Skeletal muscle cell (primary cell): ENCODE measurements at regions not wholly inside any gene's neighbourhood (a gene's known extent, or its start where the extent isn't known, plus 50 kb on each side); places are given as distances from the start of the nearest gene placed in this dataset.

ENCODE experiments used
- DNase-seq: peaks from one replicate; pipeline ENCODE4 v3.0.0-alpha.2; 2010; ENCODE audit warnings: low read depth
- H3K4me3 ChIP-seq: 2 replicates; pipeline ENCODE4 v1.5.1; 2011; ENCODE audit warnings: low read depth, mild to moderate bottlenecking, control low read depth, low read length, moderate library complexity

- H3K4me3 ChIP-seq = no peak overlapping the region
- DNase-seq = no peak
These were observed 131.5 kb upstream of the HNRNPU start for GRCh38 chr1:244995602-244996400.

- no peak for DNase-seq
These were observed 128.5 kb upstream of the HNRNPU start for GRCh38 chr1:244992833-244993232.

GRCh38 chr1:244989813-244990212 lies 125.5 kb upstream of the HNRNPU start:
- no peak for DNase-seq
- no peak overlapping the region for H3K4me3 ChIP-seq

More at GRCh38 chr1:244992833-244993232, 128.5 kb upstream of the HNRNPU start:
- no peak overlapping the region for H3K4me3 ChIP-seq

GRCh38 chr1:244988521-244988920 lies 124.2 kb upstream of the HNRNPU start:
- no peak for DNase-seq
- H3K4me3 ChIP-seq = no peak overlapping the region

GRCh38 chr1:244980605-244981004 lies 116.3 kb upstream of the HNRNPU start:
- no peak for DNase-seq
- H3K4me3 ChIP-seq = no peak overlapping the region

GRCh38 chr1:244974550-244974949 lies 110.2 kb upstream of the HNRNPU start:
- no peak for DNase-seq
- H3K4me3 ChIP-seq = no peak overlapping the region

- H3K4me3 ChIP-seq = no peak overlapping the region
These were observed 109.8 kb upstream of the HNRNPU start for GRCh38 chr1:244974106-244974505.

GRCh38 chr1:244971552-244972216 lies 107.3 kb upstream of the HNRNPU start:
- H3K4me3 ChIP-seq = peak overlapping the region; percentile 69
- DNase-seq = no peak

More at GRCh38 chr1:244974106-244974505, 109.8 kb upstream of the HNRNPU start:
- no peak for DNase-seq

- peak; percentile 89 for DNase-seq
These were observed 106.6 kb upstream of the HNRNPU start for GRCh38 chr1:244970744-244971551.

GRCh38 chr1:244970236-244970743 lies 105.9 kb upstream of the HNRNPU start:
- peak overlapping the region; percentile 69 for H3K4me3 ChIP-seq
- no peak for DNase-seq

More at GRCh38 chr1:244970744-244971551, 106.6 kb upstream of the HNRNPU start:
- peak overlapping the region; percentile 69 for H3K4me3 ChIP-seq

GRCh38 chr1:244969355-244970235 lies 105.3 kb upstream of the HNRNPU start:
- peak overlapping the region; percentile 69 for H3K4me3 ChIP-seq
- DNase-seq = peak; percentile 58

GRCh38 chr1:244968881-244969280 lies 104.5 kb upstream of the HNRNPU start:
- DNase-seq = no peak
- H3K4me3 ChIP-seq = peak overlapping the region; percentile 69

GRCh38 chr1:244968471-244968871 lies 104.1 kb upstream of the HNRNPU start:
- no peak overlapping the region for H3K4me3 ChIP-seq
- DNase-seq = no peak

- no peak for DNase-seq
These were observed 102.8 kb upstream of the HNRNPU start for GRCh38 chr1:244967159-244967558.

GRCh38 chr1:244965185-244966030 lies 101.1 kb upstream of the HNRNPU start:
- DNase-seq = no peak
- no peak overlapping the region for H3K4me3 ChIP-seq

More at GRCh38 chr1:244967159-244967558, 102.8 kb upstream of the HNRNPU start:
- no peak overlapping the region for H3K4me3 ChIP-seq

- DNase-seq = peak; percentile 27
These were observed 100.0 kb upstream of the HNRNPU start for GRCh38 chr1:244964112-244964971.

GRCh38 chr1:244963231-244963826 lies 99.0 kb upstream of the HNRNPU start:
- no peak for DNase-seq
- no peak overlapping the region for H3K4me3 ChIP-seq

More at GRCh38 chr1:244964112-244964971, 100.0 kb upstream of the HNRNPU start:
- no peak overlapping the region for H3K4me3 ChIP-seq
